HepG2 (cell line): ENCODE measurements at regions not wholly inside any gene's neighbourhood (a gene's known extent, or its start where the extent isn't known, plus 50 kb on each side); places are given as distances from the start of the nearest gene placed in this dataset.
A peak's percentile ranks its signal among the peaks of the same experiment; 100 is the strongest.

ENCODE experiments used
- ATF2 ChIP-seq: sonication (generic); formaldehyde crosslinking; IDR thresholded peaks from 2 replicates; pipeline ENCODE4 v1.4.0; 2020; ENCODE audit warnings: missing genetic modification reagents
- ELF4 ChIP-seq: sonication (generic); formaldehyde crosslinking; IDR thresholded peaks from 2 replicates; pipeline ENCODE4 v1.5.0; 2020; ENCODE audit warnings: missing genetic modification reagents, mild to moderate bottlenecking, moderate library complexity, borderline replicate concordance
- FOSL2 ChIP-seq: sonication (generic); formaldehyde crosslinking; IDR thresholded peaks from 2 replicates; pipeline ENCODE4 v1.4.0; 2020; ENCODE audit warnings: missing genetic modification reagents
- GABPB1 ChIP-seq: IDR thresholded peaks from 2 replicates; pipeline ENCODE4 v1.6.1; 2016; ENCODE audit warnings: mild to moderate bottlenecking, missing genetic modification reagents, moderate library complexity, missing compliant biosample characterization
- HMG20A ChIP-seq: IDR thresholded peaks from 2 replicates; pipeline ENCODE4 v1.6.1; 2016; ENCODE audit warnings: borderline replicate concordance
- HNF1A ChIP-seq, 2 experiments: sonication (generic) in 1 of 2; formaldehyde crosslinking in 1 of 2; IDR thresholded peaks; 2 replicates each; pipeline versions ENCODE4 v1.4.0 to v1.6.1; 2016 to 2020; ENCODE audit warnings: borderline replicate concordance in 1 of 2, low read depth in 1 of 2, mild to moderate bottlenecking in 1 of 2, missing genetic modification reagents in 1 of 2
- KDM6A ChIP-seq: IDR thresholded peaks from 2 replicates; pipeline ENCODE4 v1.6.1; 2016; ENCODE audit warnings: low read depth
- MEIS2 ChIP-seq: sonication (generic); formaldehyde crosslinking; IDR thresholded peaks from 2 replicates; pipeline ENCODE4 v1.9.0; 2021; ENCODE audit warnings: mild to moderate bottlenecking, missing genetic modification reagents
- NR2C2 ChIP-seq: sonication (generic); formaldehyde crosslinking; IDR thresholded peaks from 2 replicates; pipeline ENCODE4 v1.4.0; 2020; ENCODE audit warnings: missing genetic modification reagents, mild to moderate bottlenecking, moderate library complexity, borderline replicate concordance
- PRDM10 ChIP-seq: sonication (generic); formaldehyde crosslinking; IDR thresholded peaks from 2 replicates; pipeline ENCODE4 v1.4.0; 2020; ENCODE audit warnings: low read depth, missing genetic modification reagents
- STAG1 ChIP-seq: sonication (generic); formaldehyde crosslinking; IDR thresholded peaks from 2 replicates; pipeline ENCODE4 v1.4.0; 2020; ENCODE audit warnings: missing genetic modification reagents
- ZBTB21 ChIP-seq: sonication (generic); formaldehyde crosslinking; IDR thresholded peaks from 2 replicates; pipeline ENCODE4 v1.4.0; 2020; ENCODE audit warnings: missing genetic modification reagents
- ZBTB3 ChIP-seq: sonication (generic); formaldehyde crosslinking; IDR thresholded peaks from 2 replicates; pipeline ENCODE4 v1.4.0; 2020; ENCODE audit warnings: low read depth, mild to moderate bottlenecking, moderate library complexity, missing genetic modification reagents, borderline replicate concordance
- ZNF281 ChIP-seq: sonication (generic); formaldehyde crosslinking; IDR thresholded peaks from 2 replicates; pipeline ENCODE4 v1.4.0; 2020; ENCODE audit warnings: missing genetic modification reagents, borderline replicate concordance
- ZNF296 ChIP-seq: sonication (generic); formaldehyde crosslinking; conservative IDR thresholded peaks from 2 replicates; pipeline ENCODE4 v1.5.0; 2020; ENCODE audit warnings: mild to moderate bottlenecking, missing genetic modification reagents
- ZNF331 ChIP-seq: sonication (generic); formaldehyde crosslinking; IDR thresholded peaks from 2 replicates; pipeline ENCODE4 v1.4.0; 2020; ENCODE audit warnings: missing genetic modification reagents
- ZNF644 ChIP-seq: IDR thresholded peaks from 2 replicates; pipeline ENCODE4 v1.6.1; 2016; ENCODE audit warnings: low read depth
- ZNF709 ChIP-seq: sonication (generic); formaldehyde crosslinking; IDR thresholded peaks from 2 replicates; pipeline ENCODE4 v1.5.0; 2020; ENCODE audit warnings: mild to moderate bottlenecking, missing genetic modification reagents

GRCh38 chr3:103976931-103977339 lies 1389.8 kb upstream of the ALCAM start (continued):
- TF ChIP-seq ZNF281 (CRISPR knock-in tag) (peak; percentile 29; the same call in 1 of the 2 replicates), ZNF331 (CRISPR knock-in tag) (peak; percentile 89), PRDM10 (CRISPR knock-in tag) (no peak), STAG1 (peak; percentile 27), NR2C2 (0 out of 2 replicates have a peak, but pooled peaks have one; percentile 57), MEIS2 (0 out of 2 replicates have a peak, but pooled peaks have one; percentile 49), FOSL2 (CRISPR knock-in tag) (peak; percentile 42; the same call in 1 of the 2 replicates), KDM6A (CRISPR knock-in tag) (peak; percentile 96), GABPB1 (CRISPR knock-in tag) (peak; percentile 53; the same call in 1 of the 2 replicates), HMG20A (peak; percentile 91; the same call in 1 of the 2 replicates), ZNF644 (CRISPR knock-in tag) (peak; percentile 60), ATF2 (peak; percentile 54; the same call in 1 of the 2 replicates), ZNF296 (CRISPR knock-in tag) (no peak), ZBTB3 (0 out of 2 replicates have a peak, but pooled peaks have one; percentile 28), ELF4 (CRISPR knock-in tag) (peak; percentile 68), HNF1A (IDR thresholded peaks at IDR 0.05; ENCODE audit: low read depth) (peak; percentile 92), HNF1A (CRISPR knock-in tag; IDR thresholded peaks at IDR 0.05; ENCODE audit: borderline replicate concordance) (peak; percentile 97), ZNF709 (CRISPR knock-in tag) (no peak), ZBTB21 (CRISPR knock-in tag) (no peak)
